HepG2 (cell line): ENCODE measurements at regions not wholly inside any gene's neighbourhood (a gene's known extent, or its start where the extent isn't known, plus 50 kb on each side); places are given as distances from the start of the nearest gene placed in this dataset.

Experiments used
- ATAC-seq: fragments of 200-7000 bp; cut with Tn5 transposase; 3 replicates; pipeline ENCODE4 v1.9.1; 2020; ENCODE audit warnings: mild to moderate bottlenecking, moderate library complexity
- BruUV-seq: library from RNA; stranded (reverse); fragments of 400-500 nt; replicated peaks from 2 replicates; lab custom pipeline; 2021; lab: Mats Ljungman, UMichigan
- CTCF ChIA-PET: fragments of 300-600 bp; formaldehyde crosslinking; extraction: SDS; loops from one replicate; lab custom pipeline; 2021; ENCODE audit warnings: low total read pairs, inconsistent platforms, low intra/inter-chr PET ratio; lab: Yijun Ruan, JAX
- POLR2A ChIA-PET: fragments of 350-600 bp; sonication (Branson Sonifier 250); formaldehyde crosslinking; loops from one replicate; lab custom pipeline; 2020; ENCODE audit warnings: antibody characterized with exemption, inconsistent platforms; lab: Yijun Ruan, JAX
- DNase-seq: peaks from one replicate; pipeline ENCODE4 v3.0.0-alpha.2; 2015; ENCODE audit warnings: low spot score
- FAIRE-seq: peaks from 3 replicates; lab custom pipeline; 2011; peaks lifted over from hg19 to GRCh38; lab: Jason Lieb, UNC
- H2AFZ ChIP-seq: one replicate; pipeline ENCODE4 v1.6.1; 2011; ENCODE audit warnings: low read length, inconsistent platforms
- H3K27ac ChIP-seq: fragments of 300-600 bp; 3 replicates; pipeline ENCODE4 v1.8.0; 2011; ENCODE audit warnings: mixed run types, mild to moderate bottlenecking, mixed read lengths, low read length, inconsistent platforms; ENCODE audit not compliant: insufficient read depth; ENCODE audit errors: extremely low read length
- H3K27me3 ChIP-seq, 2 experiments: fragments of 200-600 bp in 1 of 2; 2 replicates in 1 of 2; 3 replicates in 1 of 2; pipeline versions ENCODE4 v1.6.0 to v1.8.0; 2011; ENCODE audit warnings: low read length in 2 of 2, mild to moderate bottlenecking in 2 of 2, moderate library complexity in 2 of 2, inconsistent platforms in 1 of 2; ENCODE audit not compliant: insufficient read depth in 2 of 2, control insufficient read depth in 1 of 2
- H3K36me3 ChIP-seq, 2 experiments: fragments of 200-600 bp in 1 of 2; replicated peaks in 1 of 2; 2 replicates in 1 of 2; 3 replicates in 1 of 2; pipeline versions ENCODE4 v1.5.1 to v1.8.0; 2011; ENCODE audit warnings: low read length in 2 of 2, inconsistent platforms in 1 of 2; ENCODE audit not compliant: insufficient read depth in 2 of 2, control insufficient read depth in 1 of 2
- H3K4me1 ChIP-seq: 2 replicates; pipeline ENCODE4 v1.5.1; 2012; ENCODE audit warnings: low read length, inconsistent platforms; ENCODE audit not compliant: insufficient read depth
- H3K4me2 ChIP-seq: 2 replicates; pipeline ENCODE4 v1.6.0; 2011; ENCODE audit warnings: low read depth, low read length, inconsistent platforms
- H3K4me3 ChIP-seq, 3 experiments: fragments of 200-600 bp in 1 of 3; sonication (generic), shearing (Covaris generic) in 1 of 3; replicated peaks in 1 of 3; 2 replicates each; pipeline ENCODE4 v1.5.1; 2011 to 2016; ENCODE audit warnings: low read length in 3 of 3, inconsistent platforms in 2 of 3, low read depth in 2 of 3, mild to moderate bottlenecking in 2 of 3, control low read depth in 1 of 3, mixed read lengths in 1 of 3; ENCODE audit not compliant: insufficient read depth in 1 of 3
- H3K79me2 ChIP-seq: one replicate; pipeline ENCODE4 v1.6.1; 2011; ENCODE audit warnings: low read length, inconsistent platforms; ENCODE audit not compliant: insufficient read depth
- H3K9ac ChIP-seq: 2 replicates; pipeline ENCODE4 v1.6.0; 2011; ENCODE audit warnings: mild to moderate bottlenecking, low read depth, low read length, inconsistent platforms; ENCODE audit not compliant: insufficient read depth
- H3K9me3 ChIP-seq: 2 replicates; pipeline ENCODE4 v1.5.1; 2012; ENCODE audit warnings: mild to moderate bottlenecking, low read length
- H4K20me1 ChIP-seq: 2 replicates; pipeline ENCODE4 v1.6.0; 2011; ENCODE audit warnings: inconsistent platforms, mild to moderate bottlenecking, low read length, moderate library complexity; ENCODE audit not compliant: insufficient read depth
- EHMT2 ChIP-seq: fragments of 200-600 bp; sonication (generic); IDR thresholded peaks from 2 replicates; pipeline ENCODE4 v1.7.0; 2017; ENCODE audit warnings: antibody characterized with exemption, low read depth, low read length, borderline replicate concordance
- GTF3A ChIP-seq: sonication (generic); formaldehyde crosslinking; conservative IDR thresholded peaks from 2 replicates; pipeline ENCODE4 v1.4.0; 2020; ENCODE audit warnings: mild to moderate bottlenecking, missing genetic modification reagents
- KLF11 ChIP-seq: IDR thresholded peaks from 2 replicates; pipeline ENCODE4 v1.6.1; 2016; ENCODE audit warnings: missing compliant biosample characterization
- KLF16 ChIP-seq, 2 experiments: sonication (generic) in 1 of 2; formaldehyde crosslinking in 1 of 2; IDR thresholded peaks; 2 replicates each; pipeline versions ENCODE4 v1.6.1 to v1.8.0; 2016 to 2023; ENCODE audit warnings: missing genetic modification reagents in 2 of 2, missing compliant biosample characterization in 1 of 2
- PAX8 ChIP-seq: sonication (generic); formaldehyde crosslinking; IDR thresholded peaks from 2 replicates; pipeline ENCODE4 v1.8.0; 2022; ENCODE audit warnings: mild to moderate bottlenecking, missing genetic modification reagents, borderline replicate concordance
- SNAI1 ChIP-seq: sonication (generic); formaldehyde crosslinking; IDR thresholded peaks from 2 replicates; pipeline ENCODE4 v1.5.0; 2020; ENCODE audit warnings: mild to moderate bottlenecking, missing genetic modification reagents, borderline replicate concordance
- TP53 ChIP-seq: sonication (generic); formaldehyde crosslinking; conservative IDR thresholded peaks from 2 replicates; pipeline ENCODE4 v1.4.0; 2020; ENCODE audit warnings: missing genetic modification reagents
- ZFX ChIP-seq: sonication (generic); formaldehyde crosslinking; IDR thresholded peaks from 2 replicates; pipeline ENCODE4 v1.4.0; 2020; ENCODE audit warnings: mild to moderate bottlenecking, low read depth, missing genetic modification reagents, moderate library complexity
- ZMAT3 ChIP-seq: sonication (generic); formaldehyde crosslinking; conservative IDR thresholded peaks from 2 replicates; pipeline ENCODE4 v1.7.0; 2021; ENCODE audit warnings: missing genetic modification reagents
- ZNF260 ChIP-seq: sonication (generic); formaldehyde crosslinking; IDR thresholded peaks from 2 replicates; pipeline ENCODE4 v1.4.0; 2020; ENCODE audit warnings: missing genetic modification reagents, low read depth, mild to moderate bottlenecking, borderline replicate concordance
- ZNF263 ChIP-seq: sonication (generic); formaldehyde crosslinking; IDR thresholded peaks from 2 replicates; pipeline ENCODE4 v1.4.0; 2020; ENCODE audit warnings: missing genetic modification reagents
- ZNF562 ChIP-seq: sonication (generic); formaldehyde crosslinking; IDR thresholded peaks from 2 replicates; pipeline ENCODE4 v1.8.0; 2022; ENCODE audit warnings: missing genetic modification reagents, borderline replicate concordance
- WGBS: methylation state at CpG from one replicate; pipeline ENCODE4 v1.1.6; 2017; ENCODE audit warnings: low lambda C conversion rate; 5-methylcytosine and 5-hydroxymethylcytosine counted together
- in situ Hi-C: cut with HindIII; loops from 2 replicates; pipeline ENCODE4 v1.10.0; 2017; ENCODE audit warnings: low pct_unique_long_range_greater_than_20kb; ENCODE audit not compliant: extremely low pct_ligation_motif_present
- intact Hi-C: fragments of 100-400 bp; cut with micrococcal nuclease; formaldehyde crosslinking; loops from one replicate; pipeline ENCODE4 v1.10.0; 2022; ENCODE audit not compliant: unreplicated experiment
- TF ChIP-seq, protein P1 (sequence below): sonication (generic); formaldehyde crosslinking; IDR thresholded peaks from 2 replicates; pipeline ENCODE4 v1.4.0; 2020; ENCODE audit warnings: mild to moderate bottlenecking, missing genetic modification reagents
- TF ChIP-seq, protein P2 (sequence below): sonication (generic); formaldehyde crosslinking; IDR thresholded peaks from 2 replicates; pipeline ENCODE4 v1.8.0; 2023; ENCODE audit warnings: mild to moderate bottlenecking, missing genetic modification reagents
- TF ChIP-seq, protein P3 (sequence below): IDR thresholded peaks from 2 replicates; pipeline ENCODE4 v1.6.1; 2016; ENCODE audit warnings: mild to moderate bottlenecking, missing biosample characterization, missing genetic modification reagents

DNA sequence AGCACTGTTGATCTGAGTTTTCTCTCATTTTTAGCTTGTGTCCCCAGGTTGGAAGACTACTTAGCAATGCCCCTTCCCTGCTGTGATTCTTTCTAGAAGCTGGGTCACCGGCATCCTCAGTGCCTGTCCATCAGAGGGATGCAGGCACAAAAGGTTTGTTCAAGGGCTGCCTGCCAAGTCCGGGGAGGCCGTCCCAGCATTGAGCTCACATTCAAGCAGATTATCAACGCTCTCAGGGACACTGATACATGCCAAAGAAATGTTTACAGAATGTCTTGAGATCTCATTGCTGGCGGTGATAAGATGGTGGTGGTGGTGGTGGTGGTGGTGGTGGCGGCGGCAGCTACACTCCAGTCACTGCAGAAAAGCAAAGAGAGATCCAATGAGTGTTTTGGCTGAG is 79.6 kb upstream of the VCX3A start:
- H3K27me3 ChIP-seq, result no peaks in the 10 kb centered on the region
- no peaks in the 10 kb centered on the region for H4K20me1 ChIP-seq
- intact Hi-C loops (no loop called here), in situ Hi-C loops (no loop called here)
- no peak for ATAC-seq
- 48% methylated on average over 4 of the region's 7 CpGs for WGBS
- BruUV-seq, result no TSS peak
- no peak overlapping the region for H3K4me2 ChIP-seq
- ChIA-PET CTCF (no interaction called here), POLR2A (no interaction called here)
- no peak overlapping the region for H2AFZ ChIP-seq
- no peaks in the 10 kb centered on the region for H3K36me3 ChIP-seq
- DNase-seq, result no peak
- no peak for TF ChIP-seq EHMT2
- TF ChIP-seq TP53 (CRISPR knock-in tag), result no peak
- no peak for TF ChIP-seq ZNF562 (CRISPR knock-in tag)
- TF ChIP-seq, protein P1, sequence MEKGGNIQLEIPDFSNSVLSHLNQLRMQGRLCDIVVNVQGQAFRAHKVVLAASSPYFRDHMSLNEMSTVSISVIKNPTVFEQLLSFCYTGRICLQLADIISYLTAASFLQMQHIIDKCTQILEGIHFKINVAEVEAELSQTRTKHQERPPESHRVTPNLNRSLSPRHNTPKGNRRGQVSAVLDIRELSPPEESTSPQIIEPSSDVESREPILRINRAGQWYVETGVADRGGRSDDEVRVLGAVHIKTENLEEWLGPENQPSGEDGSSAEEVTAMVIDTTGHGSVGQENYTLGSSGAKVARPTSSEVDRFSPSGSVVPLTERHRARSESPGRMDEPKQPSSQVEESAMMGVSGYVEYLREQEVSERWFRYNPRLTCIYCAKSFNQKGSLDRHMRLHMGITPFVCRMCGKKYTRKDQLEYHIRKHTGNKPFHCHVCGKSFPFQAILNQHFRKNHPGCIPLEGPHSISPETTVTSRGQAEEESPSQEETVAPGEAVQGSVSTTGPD (CRISPR knock-in tag), result no peak
- TF ChIP-seq ZNF260 (CRISPR knock-in tag), result no peak
- no peak for TF ChIP-seq KLF11 (CRISPR knock-in tag)
- no peak for TF ChIP-seq ZNF263 (CRISPR knock-in tag)
- TF ChIP-seq, protein P2, sequence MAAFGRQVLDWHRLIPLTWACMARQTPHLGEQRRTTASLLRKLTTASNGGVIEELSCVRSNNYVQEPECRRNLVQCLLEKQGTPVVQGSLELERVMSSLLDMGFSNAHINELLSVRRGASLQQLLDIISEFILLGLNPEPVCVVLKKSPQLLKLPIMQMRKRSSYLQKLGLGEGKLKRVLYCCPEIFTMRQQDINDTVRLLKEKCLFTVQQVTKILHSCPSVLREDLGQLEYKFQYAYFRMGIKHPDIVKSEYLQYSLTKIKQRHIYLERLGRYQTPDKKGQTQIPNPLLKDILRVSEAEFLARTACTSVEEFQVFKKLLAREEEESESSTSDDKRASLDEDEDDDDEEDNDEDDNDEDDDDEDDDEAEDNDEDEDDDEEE (CRISPR knock-in tag), result no peak
- TF ChIP-seq ZMAT3, result no peak
- no peak for TF ChIP-seq GTF3A (CRISPR knock-in tag)
- TF ChIP-seq, protein P3, sequence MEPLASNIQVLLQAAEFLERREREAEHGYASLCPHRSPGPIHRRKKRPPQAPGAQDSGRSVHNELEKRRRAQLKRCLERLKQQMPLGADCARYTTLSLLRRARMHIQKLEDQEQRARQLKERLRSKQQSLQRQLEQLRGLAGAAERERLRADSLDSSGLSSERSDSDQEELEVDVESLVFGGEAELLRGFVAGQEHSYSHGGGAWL (CRISPR knock-in tag), result no peak
- no peak for TF ChIP-seq SNAI1 (CRISPR knock-in tag)
- no peak for TF ChIP-seq ZFX
- no peak for TF ChIP-seq KLF16 (CRISPR knock-in tag; IDR thresholded peaks at IDR 0.05)
- TF ChIP-seq PAX8 (CRISPR knock-in tag), result no peak
- H3K79me2 ChIP-seq, result no peaks in the 10 kb centered on the region
- no peaks in the 10 kb centered on the region for H3K4me1 ChIP-seq
- H3K9ac ChIP-seq, result no peak overlapping the region
- H3K27ac ChIP-seq, result no peak overlapping the region
- no peak for FAIRE-seq
- no peak overlapping the region for H3K4me3 ChIP-seq
- H3K9me3 ChIP-seq, result no peaks in the 10 kb centered on the region; the same call in 1 of the 2 replicates
